A549 (cell line): ENCODE measurements at regions not wholly inside any gene's neighbourhood (a gene's known extent, or its start where the extent isn't known, plus 50 kb on each side); places are given as distances from the start of the nearest gene placed in this dataset.

Source experiments
- ATAC-seq, 2 experiments: fragments of 200-7000 bp in 1 of 2; fragments of >200 bp in 1 of 2; cut with Nextera tagmentation in 1 of 2; cut with Tn5 transposase in 1 of 2; 3 replicates each; pipeline versions ENCODE4 v1.8.0 to v1.9.1; 2018 to 2020; ENCODE audit warnings: mild to moderate bottlenecking in 1 of 2, moderate library complexity in 1 of 2
- CTCF ChIA-PET: fragments of 300-600 bp; sonication (Branson Sonifier 250); formaldehyde crosslinking; extraction: SDS; loops from one replicate; lab custom pipeline; 2021; ENCODE audit warnings: antibody characterized with exemption, inconsistent platforms; lab: Yijun Ruan, JAX
- POLR2A ChIA-PET: fragments of 350-600 bp; formaldehyde crosslinking; extraction: SDS; loops from one replicate; lab custom pipeline; 2021; ENCODE audit warnings: antibody characterized with exemption, inconsistent platforms; lab: Yijun Ruan, JAX
- DNase-seq, 2 experiments: peaks; one replicate each; pipeline versions ENCODE4 v3.0.0 to v3.0.0-alpha.2; 2011 to 2016; ENCODE audit warnings: low read depth in 1 of 2, low spot score in 1 of 2
- FAIRE-seq: peaks from 2 replicates; lab custom pipeline; 2011; peaks lifted over from hg19 to GRCh38; lab: Jason Lieb, UNC
- H3K27ac ChIP-seq, 2 experiments: fragments of >200 bp; sonication (Bioruptor Twin); formaldehyde crosslinking; 3 replicates each; pipeline ENCODE4 v1.5.1; 2016 to 2017
- H3K4me1 ChIP-seq: fragments of >200 bp; sonication (Bioruptor Twin); formaldehyde crosslinking; 3 replicates; pipeline ENCODE4 v1.6.1; 2016
- H3K4me2 ChIP-seq: fragments of >200 bp; sonication (Bioruptor Twin); formaldehyde crosslinking; 3 replicates; pipeline ENCODE4 v1.6.1; 2016
- H3K4me3 ChIP-seq: fragments of >200 bp; sonication (Bioruptor Twin); formaldehyde crosslinking; 3 replicates; pipeline ENCODE4 v1.5.1; 2016
- H3K9me3 ChIP-seq: fragments of >200 bp; sonication (Bioruptor Twin); formaldehyde crosslinking; 3 replicates; pipeline ENCODE4 v1.6.1; 2016
- BCL3 ChIP-seq: fragments of >200 bp; sonication (Bioruptor Twin); formaldehyde crosslinking; IDR thresholded peaks from 3 replicates; pipeline ENCODE4 v1.6.1; 2016
- BHLHE40 ChIP-seq: IDR thresholded peaks from 2 replicates; pipeline ENCODE4 v1.6.1; 2012; ENCODE audit warnings: low read depth, low read length, inconsistent platforms
- CBX2 ChIP-seq: fragments of 200-600 bp; sonication (generic); IDR thresholded peaks from 2 replicates; pipeline ENCODE4 v1.6.1; 2016; ENCODE audit warnings: low read depth, mild to moderate bottlenecking, borderline replicate concordance
- CEBPB ChIP-seq, 2 experiments: fragments of >200 bp in 1 of 2; sonication (Bioruptor Twin) in 1 of 2; formaldehyde crosslinking in 1 of 2; IDR thresholded peaks; 2 replicates each; pipeline ENCODE4 v1.6.1; 2012 to 2016
- CTCF ChIP-seq: fragments of >200 bp; sonication (Bioruptor Twin); formaldehyde crosslinking; IDR thresholded peaks from 3 replicates; pipeline ENCODE4 v1.5.1; 2016
- GATA3 ChIP-seq: IDR thresholded peaks from 2 replicates; pipeline ENCODE4 v1.6.1; 2012; ENCODE audit warnings: borderline replicate concordance
- HEYL ChIP-seq: fragments of 250-450 bp; sonication (Bioruptor Pico); IDR thresholded peaks from 2 replicates; pipeline ENCODE4 v1.8.0; 2021; ENCODE audit warnings: mild to moderate bottlenecking, moderate library complexity
- HMGXB4 ChIP-seq: fragments of 250-450 bp; sonication (Bioruptor Pico); IDR thresholded peaks from 2 replicates; pipeline ENCODE4 v1.5.0; 2021; ENCODE audit warnings: mild to moderate bottlenecking, moderate library complexity, borderline replicate concordance
- HOXA7 ChIP-seq: fragments of 250-450 bp; sonication (Bioruptor Pico); IDR thresholded peaks from 2 replicates; pipeline ENCODE4 v1.5.0; 2020; ENCODE audit warnings: mild to moderate bottlenecking, moderate library complexity
- MAZ ChIP-seq: fragments of 150-350 bp; IDR thresholded peaks from 2 replicates; pipeline ENCODE4 v1.6.1; 2014; ENCODE audit warnings: antibody characterized with exemption, low read depth, low read length, borderline replicate concordance
- NFE2L2 ChIP-seq: fragments of 150-350 bp; conservative IDR thresholded peaks from 2 replicates; pipeline ENCODE4 v1.6.1; 2014; ENCODE audit warnings: low read length
- PHF8 ChIP-seq: fragments of 200-600 bp; sonication (generic); IDR thresholded peaks from 2 replicates; pipeline ENCODE4 v1.6.1; 2016; ENCODE audit warnings: low read depth, mild to moderate bottlenecking, antibody characterized with exemption, moderate library complexity, borderline replicate concordance
- RNF2 ChIP-seq: fragments of 200-600 bp; sonication (generic); IDR thresholded peaks from 2 replicates; pipeline ENCODE4 v1.6.1; 2016; ENCODE audit warnings: low read depth, mild to moderate bottlenecking, antibody characterized with exemption, moderate library complexity, borderline replicate concordance
- ZSCAN20 ChIP-seq: fragments of 250-450 bp; sonication (Bioruptor Pico); IDR thresholded peaks from 2 replicates; pipeline ENCODE4 v1.8.0; 2022; ENCODE audit warnings: mild to moderate bottlenecking, moderate library complexity
- WGBS: methylation state at CpG from one replicate; pipeline ENCODE4 v1.1.6; 2017; ENCODE audit errors: missing lambda C conversion rate; 5-methylcytosine and 5-hydroxymethylcytosine counted together
- TF ChIP-seq, protein P1 (sequence below): fragments of 250-450 bp; sonication (Bioruptor Pico); IDR thresholded peaks from 2 replicates; pipeline ENCODE4 v1.5.0; 2020; ENCODE audit warnings: low read depth, mild to moderate bottlenecking, moderate library complexity
- TF ChIP-seq, protein P2 (sequence below): IDR thresholded peaks from 2 replicates; pipeline ENCODE4 v1.6.1; 2012
- TF ChIP-seq, protein P3 (sequence below): fragments of 200-600 bp; sonication (generic); IDR thresholded peaks from 2 replicates; pipeline ENCODE4 v1.6.1; 2016; ENCODE audit warnings: antibody characterized with exemption, mild to moderate bottlenecking, moderate library complexity

DNA sequence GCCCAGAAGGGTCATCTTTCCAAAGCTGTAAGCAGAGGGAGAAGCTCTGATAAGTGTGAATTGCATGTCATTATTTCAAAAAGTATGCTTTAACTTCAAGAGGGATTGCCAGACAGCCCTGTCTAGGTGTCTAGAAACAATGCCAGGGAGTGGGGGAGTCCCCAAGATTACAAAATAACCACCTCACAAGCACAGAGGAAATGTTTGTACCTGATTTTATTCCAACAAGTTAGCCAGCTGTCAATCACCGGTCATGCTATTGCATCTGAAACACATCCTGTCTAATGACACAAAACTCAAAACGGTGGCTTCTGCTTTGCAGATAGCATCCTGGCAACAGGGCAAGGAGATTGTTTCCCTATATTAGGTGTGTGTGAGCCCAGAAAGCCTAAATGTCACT is 154.2 kb upstream of the WWC1 start:
- Histone ChIP-seq H3K4me1 (no peaks in the 10 kb centered on the region), H3K4me2 (no peak overlapping the region), H3K4me3 (no peak overlapping the region), H3K9me3 (no peaks in the 10 kb centered on the region; the same call in 2 of the 3 replicates), H3K27ac (no peak overlapping the region)
- ATAC-seq (no peak), FAIRE-seq (no peak), DNase-seq (no peak)
- ChIA-PET CTCF (interaction anchor here (1.0 to 1.2 kb wide), 2 partner anchors 23 to 37 kb away, joined by 3 read pairs; no protein-coding TSS in a partner anchor), POLR2A (no interaction called here)
- WGBS = 0% methylated on average over 2 of the region's 2 CpGs
- TF ChIP-seq HEYL (CRISPR knock-in tag) = no peak
- TF ChIP-seq, protein P1, sequence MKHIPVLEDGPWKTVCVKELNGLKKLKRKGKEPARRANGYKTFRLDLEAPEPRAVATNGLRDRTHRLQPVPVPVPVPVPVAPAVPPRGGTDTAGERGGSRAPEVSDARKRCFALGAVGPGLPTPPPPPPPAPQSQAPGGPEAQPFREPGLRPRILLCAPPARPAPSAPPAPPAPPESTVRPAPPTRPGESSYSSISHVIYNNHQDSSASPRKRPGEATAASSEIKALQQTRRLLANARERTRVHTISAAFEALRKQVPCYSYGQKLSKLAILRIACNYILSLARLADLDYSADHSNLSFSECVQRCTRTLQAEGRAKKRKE = no peak
- TF ChIP-seq, protein P2, sequence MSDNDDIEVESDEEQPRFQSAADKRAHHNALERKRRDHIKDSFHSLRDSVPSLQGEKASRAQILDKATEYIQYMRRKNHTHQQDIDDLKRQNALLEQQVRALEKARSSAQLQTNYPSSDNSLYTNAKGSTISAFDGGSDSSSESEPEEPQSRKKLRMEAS = no peak
- TF ChIP-seq BCL3 = no peak
- no peak for TF ChIP-seq MAZ
- no peak for TF ChIP-seq GATA3
- TF ChIP-seq, protein P3, sequence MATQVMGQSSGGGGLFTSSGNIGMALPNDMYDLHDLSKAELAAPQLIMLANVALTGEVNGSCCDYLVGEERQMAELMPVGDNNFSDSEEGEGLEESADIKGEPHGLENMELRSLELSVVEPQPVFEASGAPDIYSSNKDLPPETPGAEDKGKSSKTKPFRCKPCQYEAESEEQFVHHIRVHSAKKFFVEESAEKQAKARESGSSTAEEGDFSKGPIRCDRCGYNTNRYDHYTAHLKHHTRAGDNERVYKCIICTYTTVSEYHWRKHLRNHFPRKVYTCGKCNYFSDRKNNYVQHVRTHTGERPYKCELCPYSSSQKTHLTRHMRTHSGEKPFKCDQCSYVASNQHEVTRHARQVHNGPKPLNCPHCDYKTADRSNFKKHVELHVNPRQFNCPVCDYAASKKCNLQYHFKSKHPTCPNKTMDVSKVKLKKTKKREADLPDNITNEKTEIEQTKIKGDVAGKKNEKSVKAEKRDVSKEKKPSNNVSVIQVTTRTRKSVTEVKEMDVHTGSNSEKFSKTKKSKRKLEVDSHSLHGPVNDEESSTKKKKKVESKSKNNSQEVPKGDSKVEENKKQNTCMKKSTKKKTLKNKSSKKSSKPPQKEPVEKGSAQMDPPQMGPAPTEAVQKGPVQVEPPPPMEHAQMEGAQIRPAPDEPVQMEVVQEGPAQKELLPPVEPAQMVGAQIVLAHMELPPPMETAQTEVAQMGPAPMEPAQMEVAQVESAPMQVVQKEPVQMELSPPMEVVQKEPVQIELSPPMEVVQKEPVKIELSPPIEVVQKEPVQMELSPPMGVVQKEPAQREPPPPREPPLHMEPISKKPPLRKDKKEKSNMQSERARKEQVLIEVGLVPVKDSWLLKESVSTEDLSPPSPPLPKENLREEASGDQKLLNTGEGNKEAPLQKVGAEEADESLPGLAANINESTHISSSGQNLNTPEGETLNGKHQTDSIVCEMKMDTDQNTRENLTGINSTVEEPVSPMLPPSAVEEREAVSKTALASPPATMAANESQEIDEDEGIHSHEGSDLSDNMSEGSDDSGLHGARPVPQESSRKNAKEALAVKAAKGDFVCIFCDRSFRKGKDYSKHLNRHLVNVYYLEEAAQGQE = no peak
- no peak for TF ChIP-seq ZSCAN20
- TF ChIP-seq BHLHE40 = no peak
- TF ChIP-seq RNF2 = no peak
- TF ChIP-seq, all 56 proteins: peak for 0

GRCh38 chr5:168140241-168140640 is 151.2 kb upstream of the WWC1 start:
- Histone ChIP-seq H3K4me1 (no peaks in the 10 kb centered on the region), H3K4me2 (no peak overlapping the region), H3K9me3 (no peaks in the 10 kb centered on the region; the same call in 2 of the 3 replicates), H3K4me3 (no peak overlapping the region), H3K27ac (no peak overlapping the region)
- no peak for TF ChIP-seq ZSCAN20
- no peak for TF ChIP-seq HMGXB4
- no peak for TF ChIP-seq NFE2L2
- TF ChIP-seq CTCF = no peak
- TF ChIP-seq PHF8 = no peak
- no peak for TF ChIP-seq CBX2
- no peak for TF ChIP-seq CEBPB (IDR thresholded peaks at IDR 0.05)
- TF ChIP-seq GATA3 = no peak
- TF ChIP-seq HOXA7 (CRISPR knock-in tag) = no peak
- TF ChIP-seq RNF2 = no peak
- DNase-seq = no peak
- FAIRE-seq = no peak
- no peak for ATAC-seq
- ChIA-PET CTCF (interaction anchor here (0.9 kb wide), 1 partner anchor 62 kb away, joined by 3 read pairs; no protein-coding TSS in a partner anchor), POLR2A (no interaction called here)
- 11% methylated on average over 6 of the region's 6 CpGs for WGBS
